IPS-NIHi11 (cell line): ENCODE measurements at regions not wholly inside any gene's neighbourhood (a gene's known extent, or its start where the extent isn't known, plus 50 kb on each side); places are given as distances from the start of the nearest gene placed in this dataset.
A peak's percentile ranks its signal among the peaks of the same experiment; 100 is the strongest.

ENCODE experiments used
- DNase-seq: peaks from one replicate; pipeline ENCODE4 v3.0.0; 2012; ENCODE audit warnings: mixed read lengths, low spot score

GRCh38 chr4:30600246-30601017 lies 119.7 kb upstream of the PCDH7 start:
- peak; percentile 18 for DNase-seq

- DNase-seq = no peak
Observed at GRCh38 chr4:30601070-30601865, 118.9 kb upstream of the PCDH7 start.

GRCh38 chr4:30605616-30606190 lies 114.5 kb upstream of the PCDH7 start:
- no peak for DNase-seq

- DNase-seq = no peak
Observed at GRCh38 chr4:30610361-30610760, 109.8 kb upstream of the PCDH7 start.

- DNase-seq = no peak
Observed at GRCh38 chr4:30614771-30615170, 105.4 kb upstream of the PCDH7 start.

GRCh38 chr4:30616942-30617646 lies 103.1 kb upstream of the PCDH7 start:
- no peak for DNase-seq

GRCh38 chr4:30617836-30618235 lies 102.3 kb upstream of the PCDH7 start:
- no peak for DNase-seq

GRCh38 chr4:30619679-30620078 lies 100.5 kb upstream of the PCDH7 start:
- no peak for DNase-seq

- DNase-seq = no peak
Observed at GRCh38 chr4:30620711-30621110, 99.5 kb upstream of the PCDH7 start.

- no peak for DNase-seq
Observed at GRCh38 chr4:30630431-30630830, 89.7 kb upstream of the PCDH7 start.

- DNase-seq = no peak
Observed at GRCh38 chr4:30632751-30633150, 87.4 kb upstream of the PCDH7 start.

GRCh38 chr4:30641345-30641744 lies 78.8 kb upstream of the PCDH7 start:
- DNase-seq = no peak

- DNase-seq = no peak
Observed at GRCh38 chr4:30642567-30642966, 77.6 kb upstream of the PCDH7 start.

- DNase-seq = no peak
Observed at GRCh38 chr4:30653291-30653690, 66.9 kb upstream of the PCDH7 start.

- DNase-seq = no peak
Observed at GRCh38 chr4:30656828-30657227, 63.3 kb upstream of the PCDH7 start.

- DNase-seq = no peak
Observed at GRCh38 chr4:30667919-30668318, 52.2 kb upstream of the PCDH7 start.

GRCh38 chr4:30670206-30670605 lies 50.0 kb upstream of the PCDH7 start:
- DNase-seq = no peak
